ENCODE measurements at regions not wholly inside any gene's neighbourhood (a gene's known extent, or its start where the extent isn't known, plus 50 kb on each side); places are given as distances from the start of the nearest gene placed in this dataset.

- no peak overlapping the region for H3K9ac ChIP-seq (ENCODE audit: control insufficient read depth, extremely low read depth, insufficient read depth, low read length)
- no peaks in the 10 kb centered on the region for H3K4me1 ChIP-seq (ENCODE audit: control insufficient read depth, extremely low read depth, insufficient read depth, low read length)
- dilution Hi-C loops (cut with MboI; ENCODE audit: extremely low pct_ligation_motif_present, low sequenced_read_pairs) = no loop called here
- DNase-seq (ENCODE audit: low read depth, low spot score) = no peak
- no peaks in the 10 kb centered on the region for H4K20me1 ChIP-seq (ENCODE audit: control insufficient read depth, extremely low read depth, insufficient read depth, low read length)
- TF ChIP-seq, protein P1, sequence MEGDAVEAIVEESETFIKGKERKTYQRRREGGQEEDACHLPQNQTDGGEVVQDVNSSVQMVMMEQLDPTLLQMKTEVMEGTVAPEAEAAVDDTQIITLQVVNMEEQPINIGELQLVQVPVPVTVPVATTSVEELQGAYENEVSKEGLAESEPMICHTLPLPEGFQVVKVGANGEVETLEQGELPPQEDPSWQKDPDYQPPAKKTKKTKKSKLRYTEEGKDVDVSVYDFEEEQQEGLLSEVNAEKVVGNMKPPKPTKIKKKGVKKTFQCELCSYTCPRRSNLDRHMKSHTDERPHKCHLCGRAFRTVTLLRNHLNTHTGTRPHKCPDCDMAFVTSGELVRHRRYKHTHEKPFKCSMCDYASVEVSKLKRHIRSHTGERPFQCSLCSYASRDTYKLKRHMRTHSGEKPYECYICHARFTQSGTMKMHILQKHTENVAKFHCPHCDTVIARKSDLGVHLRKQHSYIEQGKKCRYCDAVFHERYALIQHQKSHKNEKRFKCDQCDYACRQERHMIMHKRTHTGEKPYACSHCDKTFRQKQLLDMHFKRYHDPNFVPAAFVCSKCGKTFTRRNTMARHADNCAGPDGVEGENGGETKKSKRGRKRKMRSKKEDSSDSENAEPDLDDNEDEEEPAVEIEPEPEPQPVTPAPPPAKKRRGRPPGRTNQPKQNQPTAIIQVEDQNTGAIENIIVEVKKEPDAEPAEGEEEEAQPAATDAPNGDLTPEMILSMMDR (optimal IDR thresholded peaks at IDR 0.05 in 1 of 3, IDR thresholded peaks at IDR 0.05 in 1 of 3, conservative IDR thresholded peaks at IDR 0.05 in 1 of 3; ENCODE audit: extremely low read depth in 1 of 3, insufficient read depth in 2 of 3, low read length in 3 of 3) = no peak
- TF ChIP-seq EZH2 (IDR thresholded peaks at IDR 0.05; ENCODE audit: low read length) = no peak
- H3K4me3 ChIP-seq (ENCODE audit: control insufficient read depth in 2 of 3, extremely low read depth in 1 of 3, insufficient read depth in 2 of 3, low read depth in 1 of 3, low read length in 3 of 3) = no peak overlapping the region
- H2AFZ ChIP-seq (ENCODE audit: control insufficient read depth, low read length) = no peak overlapping the region
- H3K27ac ChIP-seq (ENCODE audit: control insufficient read depth, insufficient read depth, low read length) = no peak overlapping the region
- H3K4me2 ChIP-seq (ENCODE audit: control insufficient read depth, extremely low read depth, insufficient read depth, low read depth, low read length) = no peak overlapping the region
- H3K27me3 ChIP-seq (ENCODE audit: control insufficient read depth, extremely low read depth, insufficient read depth, low read length) = no peaks in the 10 kb centered on the region
- H3K79me2 ChIP-seq (ENCODE audit: control insufficient read depth, insufficient read depth, low read length) = no peaks in the 10 kb centered on the region
- no peaks in the 10 kb centered on the region for H3K36me3 ChIP-seq (ENCODE audit: control insufficient read depth in 2 of 2, extremely low read depth in 1 of 2, insufficient read depth in 2 of 2, low read length in 2 of 2)
- no peaks in the 10 kb centered on the region for H3K9me1 ChIP-seq (ENCODE audit: control insufficient read depth, extremely low read depth, insufficient read depth, low read length)
- FAIRE-seq = no peak
- no peaks in the 10 kb centered on the region for H3K9me3 ChIP-seq (ENCODE audit: control insufficient read depth, low read depth, low read length)
Measured at GRCh38 chr3:103629391-103629790, 1194.6 kb downstream of the ZPLD1 start.

GRCh38 chr3:103644450-103644849 is 1209.6 kb downstream of the ZPLD1 start:
- TF ChIP-seq, protein P1 (optimal IDR thresholded peaks at IDR 0.05 in 1 of 3, IDR thresholded peaks at IDR 0.05 in 1 of 3, conservative IDR thresholded peaks at IDR 0.05 in 1 of 3; ENCODE audit: extremely low read depth in 1 of 3, insufficient read depth in 2 of 3, low read length in 3 of 3) = no peak
- TF ChIP-seq EZH2 (IDR thresholded peaks at IDR 0.05; ENCODE audit: low read length) = no peak
- H3K9me3 ChIP-seq (ENCODE audit: control insufficient read depth, low read depth, low read length) = no peaks in the 10 kb centered on the region
- H2AFZ ChIP-seq (ENCODE audit: control insufficient read depth, low read length) = no peak overlapping the region
- no peaks in the 10 kb centered on the region for H3K36me3 ChIP-seq (ENCODE audit: control insufficient read depth in 2 of 2, extremely low read depth in 1 of 2, insufficient read depth in 2 of 2, low read length in 2 of 2)
- FAIRE-seq (no peak), DNase-seq (ENCODE audit: low read depth, low spot score) (no peak)
- no peaks in the 10 kb centered on the region for H4K20me1 ChIP-seq (ENCODE audit: control insufficient read depth, extremely low read depth, insufficient read depth, low read length)
- H3K4me1 ChIP-seq (ENCODE audit: control insufficient read depth, extremely low read depth, insufficient read depth, low read length) = no peaks in the 10 kb centered on the region
- no peak overlapping the region for H3K4me2 ChIP-seq (ENCODE audit: control insufficient read depth, extremely low read depth, insufficient read depth, low read depth, low read length)
- no peak overlapping the region for H3K27ac ChIP-seq (ENCODE audit: control insufficient read depth, insufficient read depth, low read length)
- dilution Hi-C loops (cut with MboI; ENCODE audit: extremely low pct_ligation_motif_present, low sequenced_read_pairs) = no loop called here
- no peaks in the 10 kb centered on the region for H3K27me3 ChIP-seq (ENCODE audit: control insufficient read depth, extremely low read depth, insufficient read depth, low read length)
- H3K79me2 ChIP-seq (ENCODE audit: control insufficient read depth, insufficient read depth, low read length) = no peaks in the 10 kb centered on the region
- no peak overlapping the region for H3K4me3 ChIP-seq (ENCODE audit: control insufficient read depth in 2 of 3, extremely low read depth in 1 of 3, insufficient read depth in 2 of 3, low read depth in 1 of 3, low read length in 3 of 3)
- H3K9ac ChIP-seq (ENCODE audit: control insufficient read depth, extremely low read depth, insufficient read depth, low read length) = no peak overlapping the region
- no peaks in the 10 kb centered on the region for H3K9me1 ChIP-seq (ENCODE audit: control insufficient read depth, extremely low read depth, insufficient read depth, low read length)
